GM18519 (cell line): ENCODE measurements at regions not wholly inside any gene's neighbourhood (a gene's known extent, or its start where the extent isn't known, plus 50 kb on each side); places are given as distances from the start of the nearest gene placed in this dataset.

Experiments used
- ATAC-seq: cut with Tn5 transposase; IDR thresholded peaks from one replicate; pipeline ENCODE4 v1.9.1; 2021; ENCODE audit warnings: mild to moderate bottlenecking, moderate library complexity; ENCODE audit not compliant: unreplicated experiment, low FRiP score

DNA sequence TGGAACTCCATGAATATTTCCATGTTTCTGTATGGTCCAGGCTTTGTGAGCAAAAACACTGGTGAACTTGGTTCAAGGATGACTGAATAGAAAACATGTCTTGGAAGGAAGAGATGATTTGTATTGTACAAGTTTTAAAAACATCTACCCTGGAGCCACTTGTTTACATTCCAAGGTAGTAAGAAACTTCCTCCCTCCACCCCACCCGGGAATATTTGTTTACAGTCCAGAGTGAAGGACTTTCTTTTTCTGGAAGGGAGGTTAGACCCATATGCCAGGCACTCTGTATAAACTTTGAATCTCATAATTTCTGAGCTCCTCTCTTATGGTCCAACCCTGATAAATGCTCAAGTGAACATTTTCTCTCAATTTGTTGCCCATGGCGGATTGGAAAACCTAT lies 323.3 kb upstream of the LYPLAL1 start:
- no peak for ATAC-seq

DNA sequence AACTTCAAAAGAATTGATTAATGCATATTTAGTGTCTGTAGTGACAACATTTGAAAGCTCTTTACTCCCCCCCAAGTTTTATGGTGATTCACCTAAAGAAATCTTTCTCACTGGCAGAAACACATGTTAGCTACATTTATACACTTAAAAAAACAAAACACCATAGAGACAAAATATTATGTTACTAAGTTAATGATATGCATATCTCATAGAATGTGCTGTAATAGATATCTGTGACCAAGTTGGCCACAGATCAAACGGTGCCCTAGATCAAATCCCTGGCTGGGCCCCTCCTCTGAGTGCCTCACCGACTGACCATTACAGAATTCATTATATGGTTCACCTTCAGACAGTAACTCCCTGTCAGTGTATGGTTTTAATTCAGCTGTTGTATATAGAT lies 322.1 kb upstream of the LYPLAL1 start:
- no peak for ATAC-seq

DNA sequence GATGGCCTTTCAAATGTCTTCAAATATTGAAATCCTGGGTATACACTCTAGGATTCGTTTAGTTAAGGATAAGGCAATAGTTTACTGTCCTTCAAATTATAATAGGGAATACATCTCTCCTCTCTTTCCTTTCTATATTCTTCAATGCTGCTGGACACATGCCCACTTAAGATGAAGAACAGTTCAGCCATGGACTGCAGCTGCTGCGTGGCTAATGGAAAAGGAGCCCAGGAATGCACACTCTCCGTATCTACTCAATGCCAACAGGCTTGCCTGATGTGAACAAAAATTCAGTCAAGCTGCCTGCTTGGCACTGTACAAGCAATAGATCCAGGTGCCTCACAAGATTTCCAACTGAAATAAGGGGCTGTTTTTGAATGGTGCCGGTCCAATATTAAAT lies 321.2 kb upstream of the LYPLAL1 start:
- no peak for ATAC-seq

DNA sequence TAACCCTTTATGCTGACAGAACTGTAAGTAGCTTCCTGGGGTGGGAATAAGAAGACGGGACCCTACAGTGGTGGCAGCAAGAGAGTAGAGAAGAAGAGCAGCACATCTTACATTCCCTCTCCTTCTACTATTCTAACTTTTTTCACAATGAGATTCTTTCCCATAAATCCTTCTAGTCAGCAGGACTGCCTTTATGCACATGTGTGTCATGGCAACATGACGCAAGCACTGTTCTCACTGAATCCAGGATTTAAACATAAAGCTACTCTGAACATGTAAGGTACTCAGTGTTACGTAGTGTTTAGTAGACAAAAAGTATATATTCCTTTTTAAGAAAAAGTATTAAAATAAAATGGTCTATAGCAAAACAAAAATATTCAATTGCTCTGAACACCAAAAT lies 309.7 kb upstream of the LYPLAL1 start:
- ATAC-seq: no peak

DNA sequence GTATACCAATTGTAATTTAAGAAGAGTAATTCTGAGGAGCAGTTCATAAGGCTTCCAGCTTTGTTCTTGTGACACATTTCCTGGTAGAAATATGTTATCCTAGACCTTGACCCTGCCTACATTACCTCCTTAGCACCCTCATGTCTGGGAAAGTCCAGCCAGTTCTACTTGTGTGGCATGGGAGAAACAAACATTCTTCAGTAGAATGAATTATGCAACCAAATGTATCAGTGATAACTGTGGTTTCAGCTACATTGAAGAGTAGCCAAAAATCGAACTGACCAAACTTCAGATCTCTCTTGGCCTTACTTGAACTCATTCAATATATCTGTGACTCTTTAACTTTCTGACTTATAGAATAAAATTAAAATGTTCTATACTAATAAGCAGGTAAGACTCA lies 308.1 kb upstream of the LYPLAL1 start:
- no peak for ATAC-seq

DNA sequence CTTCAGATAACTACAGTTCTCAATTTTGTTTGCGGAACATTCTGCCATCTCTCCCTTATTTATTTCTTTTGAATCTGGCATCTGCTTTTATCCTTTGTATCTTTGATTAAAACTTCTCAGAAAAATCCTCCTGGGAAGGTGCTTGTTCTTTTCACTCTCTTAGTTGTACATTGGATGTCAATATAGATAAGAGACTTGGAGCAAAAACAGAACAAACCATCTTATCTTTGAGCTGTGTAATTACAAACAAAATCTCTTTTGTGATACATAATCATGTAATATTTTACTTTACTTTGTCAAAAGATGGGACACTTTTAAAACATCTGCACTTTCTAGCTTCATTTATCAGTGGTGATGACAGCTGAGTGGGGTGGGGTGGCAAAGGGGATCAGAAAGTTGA lies 307.2 kb upstream of the LYPLAL1 start:
- no peak for ATAC-seq

DNA sequence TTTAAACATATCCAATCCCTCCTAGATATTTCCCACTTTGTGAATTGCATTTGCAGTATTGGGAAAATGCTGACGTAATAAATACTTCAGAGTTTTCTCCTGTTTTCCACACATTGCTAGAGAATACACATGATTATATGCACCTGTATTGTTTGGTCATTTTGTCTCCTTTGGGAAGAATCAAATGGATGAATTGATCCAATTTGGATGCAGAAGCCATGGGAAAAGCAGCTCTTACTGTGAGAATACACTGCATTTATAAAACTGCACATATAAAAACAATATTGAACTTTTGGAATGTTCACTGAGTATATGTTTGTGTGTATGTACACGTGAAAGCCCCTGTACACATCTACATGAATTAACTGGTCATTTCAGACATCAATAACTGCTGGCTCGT lies 306.6 kb upstream of the LYPLAL1 start:
- ATAC-seq: no peak

DNA sequence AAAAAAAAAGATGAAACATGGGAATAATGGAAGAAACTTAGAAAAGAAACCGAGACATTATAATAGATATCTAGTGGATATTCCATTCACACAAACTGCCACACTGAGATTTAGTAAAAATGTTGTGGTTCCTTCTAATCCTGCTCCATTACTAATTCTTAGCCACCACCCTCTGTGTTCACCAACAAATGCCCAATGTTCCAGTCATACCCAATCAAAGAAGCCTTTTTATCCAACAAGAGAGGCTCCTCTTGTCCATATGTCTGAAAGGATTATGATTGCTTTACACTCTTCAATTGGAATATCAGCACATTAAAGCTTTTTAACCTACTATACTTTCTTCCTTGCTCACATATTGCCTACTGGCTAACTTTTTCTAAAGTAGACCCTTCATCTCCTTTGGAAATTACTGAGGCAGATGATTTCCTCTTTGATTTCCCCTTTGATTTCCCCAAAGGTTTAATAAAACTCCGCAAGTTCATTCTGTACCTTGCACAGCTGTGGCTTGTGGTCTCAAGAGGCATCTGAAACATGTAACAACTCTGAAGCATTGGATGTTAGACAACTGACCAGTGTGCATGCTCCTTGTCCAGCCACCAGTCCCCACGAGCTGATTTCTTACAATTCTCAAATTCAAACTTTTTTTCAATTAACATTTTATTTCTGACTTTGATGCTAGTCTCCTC lies 305.6 kb upstream of the LYPLAL1 start:
- ATAC-seq: no peak

DNA sequence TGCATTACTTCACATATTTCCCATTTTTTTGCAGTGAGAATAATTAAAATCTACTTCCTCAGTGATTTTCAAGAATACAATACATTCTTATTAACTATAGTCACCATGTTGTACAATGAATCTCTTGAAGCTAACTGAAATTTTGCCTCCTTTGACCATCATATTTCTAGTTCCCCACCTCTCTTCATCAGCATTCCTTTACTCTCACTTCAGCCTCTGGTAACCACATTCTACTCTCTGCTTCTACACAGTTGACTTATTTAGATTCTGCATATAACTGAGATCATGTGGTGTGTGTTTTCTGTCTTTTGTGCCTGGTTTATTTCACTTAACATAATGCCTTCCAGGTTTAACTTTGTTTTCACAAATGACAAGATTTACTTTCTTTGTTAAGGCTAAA lies 304.4 kb upstream of the LYPLAL1 start:
- no peak for ATAC-seq

DNA sequence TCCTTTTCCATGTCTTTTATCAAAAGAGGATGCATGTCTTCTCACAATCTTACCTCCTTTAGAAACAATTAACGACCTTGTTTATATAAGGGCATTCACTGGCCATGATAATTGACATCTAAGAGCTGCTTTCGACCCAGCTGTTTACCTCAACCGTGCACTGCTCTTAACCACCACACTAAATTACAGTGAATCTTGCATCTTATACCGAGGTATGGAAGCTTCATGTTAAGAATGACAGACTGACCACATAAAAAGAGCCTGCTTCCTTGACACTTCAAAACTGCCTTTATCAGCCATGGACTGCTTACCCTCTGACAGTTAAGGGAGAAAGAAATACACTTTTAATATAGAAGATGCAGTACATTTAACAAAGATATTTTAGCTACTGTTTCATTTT lies 301.7 kb upstream of the LYPLAL1 start:
- no peak for ATAC-seq

DNA sequence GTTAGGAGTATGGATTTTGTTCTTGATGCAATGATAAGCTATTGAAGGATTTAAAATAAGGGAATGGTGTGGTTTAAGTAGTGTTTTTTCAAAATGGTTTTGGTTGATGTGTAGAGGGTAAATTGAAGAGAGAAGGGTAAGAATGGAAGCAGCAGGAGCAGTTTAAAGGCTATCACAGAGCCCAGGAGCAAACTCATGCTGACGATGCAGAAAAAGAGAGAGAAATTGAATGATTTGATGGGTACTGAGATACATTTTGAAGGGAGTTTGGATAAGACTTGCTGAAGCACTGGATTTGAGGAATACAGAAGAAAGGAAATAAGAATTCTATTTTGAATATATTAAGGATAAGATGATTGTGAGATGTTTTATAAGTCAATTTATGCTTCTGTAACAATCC lies 300.8 kb upstream of the LYPLAL1 start:
- ATAC-seq: no peak

DNA sequence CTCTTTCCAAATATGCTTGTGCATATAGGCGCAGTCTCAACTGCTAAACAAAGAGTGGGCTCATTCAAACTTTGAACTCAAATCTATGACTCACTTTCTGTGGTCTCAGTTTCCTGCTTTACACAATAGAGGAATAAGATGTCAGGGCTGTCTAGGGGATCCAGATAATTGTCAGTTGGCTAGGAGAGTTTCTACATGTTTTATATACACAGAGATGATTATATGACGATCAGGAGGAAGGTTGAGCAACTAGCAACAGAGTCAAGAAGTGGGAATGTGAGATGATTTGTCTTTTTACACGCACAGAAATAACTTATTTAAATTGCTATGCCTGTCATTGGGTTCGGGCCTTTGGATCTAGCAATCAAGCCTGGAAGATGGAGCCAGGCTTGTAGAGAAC lies 299.4 kb upstream of the LYPLAL1 start:
- ATAC-seq: no peak

DNA sequence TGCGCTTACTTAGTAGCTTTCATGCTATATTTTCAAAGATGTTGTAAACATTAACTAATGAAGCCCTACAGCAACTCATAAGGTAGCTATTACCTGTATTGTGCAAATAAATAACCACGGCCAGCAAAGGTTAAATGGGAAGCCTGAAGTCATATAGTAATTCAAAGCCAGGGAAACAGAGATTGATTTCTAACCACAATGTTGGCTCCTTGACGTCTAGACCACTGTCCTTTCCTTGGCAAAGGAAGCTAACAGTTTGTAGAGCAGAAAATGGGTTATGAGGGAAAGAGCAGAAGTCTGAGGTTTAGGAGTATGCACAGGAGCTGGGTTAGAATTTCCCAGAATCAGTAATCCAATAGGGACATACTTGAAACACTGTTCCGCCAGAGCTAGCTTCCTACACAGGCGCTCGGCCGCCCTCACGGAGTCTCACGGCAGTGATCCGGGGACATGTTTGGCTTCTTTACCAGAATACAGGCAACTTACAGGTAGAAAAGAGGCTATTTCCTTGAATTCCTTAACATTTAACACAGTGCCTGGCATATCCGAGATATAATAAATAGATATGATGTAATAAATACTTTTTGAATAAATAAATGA lies 298.8 kb upstream of the LYPLAL1 start:
- ATAC-seq: no peak

DNA sequence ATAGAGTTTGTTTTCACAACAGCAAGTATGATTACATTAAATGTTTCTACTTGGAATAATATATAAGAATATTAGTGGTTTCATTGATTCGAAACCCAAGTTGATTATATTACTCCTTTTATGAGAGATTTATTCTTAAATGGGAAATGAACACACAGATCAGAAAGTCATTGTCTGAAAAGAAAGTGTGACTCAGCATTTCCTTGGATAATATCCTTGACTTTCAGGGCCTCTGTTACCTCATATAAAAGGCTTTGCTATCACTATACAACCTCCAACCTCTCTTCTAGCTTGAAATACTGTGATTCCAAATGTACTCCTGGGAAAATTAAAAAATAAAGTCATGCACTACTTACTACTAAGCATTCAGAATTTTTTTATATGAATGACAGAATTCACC lies 295.3 kb upstream of the LYPLAL1 start:
- no peak for ATAC-seq

DNA sequence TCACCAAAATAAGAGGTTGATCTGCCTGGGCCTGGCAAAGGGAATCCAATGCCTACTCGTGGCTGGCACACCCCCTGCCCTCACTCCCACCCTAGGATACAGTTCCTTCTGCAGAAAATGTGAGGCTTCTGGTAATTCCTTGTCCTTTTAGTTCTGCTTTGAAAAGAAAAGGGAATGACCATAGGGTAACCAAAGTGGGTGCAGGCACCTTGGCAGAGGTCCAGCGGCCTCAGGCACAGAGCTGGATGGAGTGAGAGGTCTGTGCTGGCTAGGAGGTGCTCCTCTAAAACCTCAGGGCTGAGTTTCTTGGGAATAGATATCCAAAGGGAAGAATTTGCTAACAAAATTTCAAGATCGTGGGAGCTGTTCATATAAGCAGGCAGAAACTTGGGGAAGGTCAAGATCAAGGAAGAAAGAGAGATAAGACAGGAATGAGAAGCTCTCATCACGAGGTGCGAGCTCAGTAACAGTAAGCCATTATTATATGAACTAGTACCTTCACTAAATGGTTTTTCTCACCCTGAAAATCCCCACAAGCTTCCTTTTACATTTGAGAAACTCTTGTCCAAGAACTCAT lies 293.1 kb upstream of the LYPLAL1 start:
- ATAC-seq: no peak

DNA sequence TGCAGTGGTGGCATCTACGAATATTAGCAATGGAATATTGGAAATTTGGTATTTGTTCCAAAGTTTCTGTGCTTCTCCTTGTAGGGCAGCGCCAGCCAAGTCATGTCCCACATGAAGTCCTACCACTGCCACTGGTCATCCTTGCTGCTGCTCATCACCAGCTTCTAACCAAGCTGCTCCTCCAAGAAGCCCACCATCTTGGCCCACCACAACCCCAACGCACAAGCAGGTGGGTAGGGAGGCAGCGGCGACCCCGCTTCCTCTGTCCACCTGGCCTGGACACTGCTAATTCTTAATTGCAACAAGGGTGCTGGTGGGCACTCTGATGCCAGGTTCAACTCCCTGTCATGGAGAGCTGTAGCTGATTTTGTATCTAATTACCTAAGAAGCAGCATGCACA lies 291.2 kb upstream of the LYPLAL1 start:
- ATAC-seq: no peak

DNA sequence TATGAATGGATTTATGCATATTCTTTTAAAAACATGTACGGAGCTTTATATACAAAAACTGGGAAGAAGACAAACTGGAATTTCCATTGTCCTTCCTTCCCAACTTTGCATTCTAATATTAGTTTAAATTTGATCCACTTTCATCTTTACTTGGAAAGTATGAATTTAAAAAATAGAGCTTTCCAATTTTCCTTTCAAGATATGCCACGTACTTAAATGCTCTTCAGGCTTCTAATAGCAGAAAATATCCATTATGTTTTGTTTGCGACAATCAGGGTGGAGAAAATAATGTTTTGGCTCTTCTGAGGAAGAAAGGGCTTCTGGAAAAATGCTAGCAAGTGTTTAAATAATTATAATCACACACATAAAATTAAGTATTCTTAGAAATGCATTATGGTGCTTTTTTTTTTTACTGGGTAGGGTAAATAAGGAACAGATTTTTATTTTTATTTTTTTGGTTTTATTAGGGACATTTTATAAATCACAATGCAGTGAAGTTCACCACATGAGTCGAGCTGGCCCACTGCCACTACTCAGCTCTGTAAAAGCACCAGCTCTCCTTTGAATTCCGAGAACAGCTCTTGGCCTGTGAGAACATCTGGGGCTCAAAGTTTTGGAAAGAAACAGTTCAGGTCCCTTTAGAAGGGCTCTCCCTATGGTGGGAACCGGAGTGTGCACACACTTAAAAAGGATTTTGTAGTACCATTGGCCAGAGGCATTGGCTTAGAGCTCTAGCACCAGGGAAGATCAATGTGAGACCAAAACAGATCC lies 287.4 kb upstream of the LYPLAL1 start:
- no peak for ATAC-seq

DNA sequence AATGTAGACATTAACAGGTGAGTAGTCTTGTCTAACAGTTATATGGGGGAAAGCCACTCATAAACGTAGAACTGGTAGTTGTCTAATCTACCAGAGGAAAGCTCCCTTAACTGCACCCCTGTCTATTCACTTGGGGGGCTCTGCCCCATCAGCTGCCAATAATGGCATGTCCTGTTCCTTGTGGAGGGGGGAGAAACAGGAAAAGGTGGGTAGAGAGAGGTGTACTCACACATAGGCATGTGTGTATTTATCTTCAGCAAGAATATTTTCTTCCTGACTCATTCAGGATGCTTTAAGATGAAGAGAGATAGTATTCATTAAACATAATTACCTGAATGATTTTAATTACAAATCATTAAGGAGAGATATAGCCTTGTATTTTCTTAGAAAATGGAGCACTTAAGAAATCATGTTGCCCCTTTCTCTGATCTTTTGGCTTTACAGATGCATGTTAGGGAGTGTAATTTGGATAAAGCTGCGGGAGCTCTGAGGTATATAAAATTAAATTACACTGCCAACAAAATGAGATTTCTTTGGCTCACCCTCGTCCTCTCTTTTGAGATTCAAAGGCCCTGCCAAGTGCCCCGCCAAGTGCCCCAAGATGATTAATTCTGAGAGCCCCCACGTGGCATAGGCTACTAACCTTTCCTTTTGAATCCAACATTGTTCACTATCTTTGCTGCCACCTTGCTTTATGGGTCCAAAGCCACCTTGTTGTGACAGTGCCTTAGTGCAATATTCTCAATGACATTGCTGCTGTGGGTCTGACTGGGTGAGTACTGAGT lies 286.3 kb upstream of the LYPLAL1 start:
- ATAC-seq: no peak

DNA sequence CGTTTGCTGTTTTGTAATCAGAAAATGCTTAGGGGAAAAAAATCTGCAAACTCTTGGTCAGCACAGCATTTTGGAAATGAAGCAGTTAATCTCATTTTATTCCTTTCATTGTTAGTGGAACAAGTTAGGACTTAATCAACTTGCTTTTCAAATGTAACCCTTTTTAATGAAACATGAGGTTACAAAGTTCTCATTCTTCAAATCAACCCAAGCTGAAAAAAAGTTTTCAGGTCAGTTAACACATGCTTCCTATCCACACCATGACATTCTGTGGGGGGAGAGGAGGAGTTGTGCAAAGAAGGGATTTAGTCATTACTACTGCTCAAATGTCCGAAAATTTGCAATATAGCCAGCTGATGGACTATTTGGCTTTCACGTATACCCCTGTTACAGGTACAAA lies 283.2 kb upstream of the LYPLAL1 start:
- no peak for ATAC-seq

DNA sequence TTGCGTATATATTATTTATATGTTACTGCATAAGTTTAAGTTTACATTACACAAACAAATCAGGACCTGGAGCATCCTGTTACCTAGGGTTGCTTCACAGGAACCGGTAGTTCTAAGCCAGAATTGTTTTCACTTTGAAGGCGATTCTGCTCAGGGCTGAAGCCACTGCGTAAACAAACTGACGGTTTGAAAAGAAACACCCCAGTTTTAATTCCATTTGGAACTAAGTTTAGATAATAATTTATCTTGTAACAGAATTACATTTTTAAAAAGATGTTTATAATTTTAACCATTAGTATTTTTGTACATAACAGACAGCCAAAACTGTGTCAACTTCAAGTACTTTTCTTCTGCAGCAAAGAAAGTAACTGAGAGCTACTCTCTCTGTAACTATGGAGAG lies 282.1 kb upstream of the LYPLAL1 start:
- no peak for ATAC-seq

DNA sequence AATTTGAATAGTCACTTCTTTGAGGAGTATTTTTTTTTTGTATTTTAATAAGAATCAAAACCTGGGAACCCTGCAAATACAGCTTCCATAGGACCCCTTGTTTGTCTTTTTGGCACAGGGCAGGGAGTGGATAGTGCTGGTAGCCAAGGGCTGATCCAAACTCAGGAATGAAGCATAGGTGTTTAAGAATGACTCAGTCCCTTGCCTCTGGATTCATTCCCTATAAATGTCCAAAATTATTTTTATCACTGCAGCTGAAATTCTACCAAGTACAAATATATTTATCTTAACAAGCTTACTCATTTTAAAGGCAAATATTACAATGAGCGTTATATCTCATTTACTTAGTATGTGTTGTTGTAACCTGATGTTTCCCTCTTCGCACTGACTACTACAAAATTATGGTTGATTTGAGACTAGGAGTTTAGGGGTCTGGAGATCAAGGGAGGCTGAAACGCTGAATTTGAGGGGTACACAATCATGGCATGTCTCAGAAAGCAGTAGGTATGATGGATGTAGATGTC lies 278.6 kb upstream of the LYPLAL1 start:
- ATAC-seq: no peak
